Ascending aorta (tissue), 2 donors: ENCODE measurements at regions not wholly inside any gene's neighbourhood (a gene's known extent, or its start where the extent isn't known, plus 50 kb on each side); places are given as distances from the start of the nearest gene placed in this dataset.

Experiments used
- DNase-seq, 2 donors: peaks; one replicate each; pipeline ENCODE4 v3.0.0-alpha.2; 2019; ENCODE audit warnings: low spot score in 2 of 2
- H3K27ac ChIP-seq, 2 donors: fragments of 200-600 bp; sonication (generic); one replicate each; pipeline ENCODE4 v1.5.1; 2016 to 2017; ENCODE audit warnings: mild to moderate bottlenecking in 1 of 2
- H3K27me3 ChIP-seq: fragments of 200-600 bp; sonication (generic); one replicate; pipeline ENCODE4 v1.5.1; 2017
- H3K36me3 ChIP-seq, 2 donors: fragments of 200-600 bp; sonication (generic); one replicate each; pipeline ENCODE4 v1.5.1; 2016
- H3K4me1 ChIP-seq, 2 donors: fragments of 200-600 bp; sonication (generic); one replicate each; pipeline ENCODE4 v1.5.1; 2016 to 2017; ENCODE audit warnings: mild to moderate bottlenecking in 1 of 2
- H3K4me3 ChIP-seq, 2 donors: fragments of 200-600 bp; sonication (generic); one replicate each; pipeline ENCODE4 v1.5.1; 2016 to 2017; ENCODE audit warnings: mild to moderate bottlenecking in 1 of 2
- H3K9me3 ChIP-seq, 2 donors: fragments of 200-600 bp; sonication (generic); one replicate each; pipeline ENCODE4 v1.5.1; 2016
- CTCF ChIP-seq, 3 experiments: fragments of 200-600 bp in 2 of 3; fragments of 450-650 bp in 1 of 3; sonication (generic) in 2 of 3; IDR thresholded peaks; one replicate each; pipeline ENCODE4 v1.5.1; 2016 to 2019; ENCODE audit warnings: antibody characterized with exemption in 3 of 3, mild to moderate bottlenecking in 1 of 3, moderate library complexity in 1 of 3
- intact Hi-C: fragments of 100-400 bp; cut with DNase I; formaldehyde crosslinking; loops from one replicate; pipeline ENCODE4 v1.15.1; 2023

- TF ChIP-seq CTCF (IDR thresholded peaks at IDR 0.05), result no peak
- H3K27ac ChIP-seq, result no peak overlapping the region
- H3K36me3 ChIP-seq, result no peaks in the 10 kb centered on the region
- H3K4me3 ChIP-seq, result no peak overlapping the region
- no peaks in the 10 kb centered on the region for H3K27me3 ChIP-seq
- H3K4me1 ChIP-seq, result no peaks in the 10 kb centered on the region
- intact Hi-C loops, result no loop called here
- no peak for DNase-seq
- no peaks in the 10 kb centered on the region for H3K9me3 ChIP-seq
Observed at GRCh38 chr6:132868057-132868456, 53.7 kb downstream of the RPS12 start.

DNA sequence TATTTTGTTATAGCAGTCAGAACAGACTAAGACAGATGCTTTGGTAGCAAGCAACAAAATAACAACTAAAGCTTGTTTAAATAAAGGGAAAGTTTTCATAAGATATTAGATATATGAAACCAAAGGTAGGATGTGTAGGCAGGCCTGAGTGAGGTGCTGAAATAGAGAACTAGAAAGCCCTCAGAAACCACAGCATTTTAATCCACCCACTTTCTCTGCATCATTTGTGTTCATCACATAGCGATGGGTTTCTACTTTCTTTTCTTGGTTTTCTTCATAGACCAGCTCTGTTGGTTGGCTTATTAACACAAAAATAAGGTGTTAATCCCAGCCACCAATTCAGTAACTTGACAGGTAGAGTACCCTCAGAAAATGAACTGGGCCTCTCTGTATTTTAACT lies 58.6 kb downstream of the RPS12 start:
- TF ChIP-seq CTCF (IDR thresholded peaks at IDR 0.05), result no peak
- H3K27ac ChIP-seq, result no peak overlapping the region
- DNase-seq, result no peak
- intact Hi-C loops, result no loop called here
- no peak overlapping the region for H3K4me3 ChIP-seq
- no peaks in the 10 kb centered on the region for H3K27me3 ChIP-seq
- no peaks in the 10 kb centered on the region for H3K36me3 ChIP-seq
- no peaks in the 10 kb centered on the region for H3K9me3 ChIP-seq
- H3K4me1 ChIP-seq, result no peaks in the 10 kb centered on the region

- intact Hi-C loops, result no loop called here
- no peak for TF ChIP-seq CTCF (IDR thresholded peaks at IDR 0.05)
- no peaks in the 10 kb centered on the region for H3K4me1 ChIP-seq
Observed at GRCh38 chr6:132877003-132877402, 62.6 kb downstream of the RPS12 start.

DNA sequence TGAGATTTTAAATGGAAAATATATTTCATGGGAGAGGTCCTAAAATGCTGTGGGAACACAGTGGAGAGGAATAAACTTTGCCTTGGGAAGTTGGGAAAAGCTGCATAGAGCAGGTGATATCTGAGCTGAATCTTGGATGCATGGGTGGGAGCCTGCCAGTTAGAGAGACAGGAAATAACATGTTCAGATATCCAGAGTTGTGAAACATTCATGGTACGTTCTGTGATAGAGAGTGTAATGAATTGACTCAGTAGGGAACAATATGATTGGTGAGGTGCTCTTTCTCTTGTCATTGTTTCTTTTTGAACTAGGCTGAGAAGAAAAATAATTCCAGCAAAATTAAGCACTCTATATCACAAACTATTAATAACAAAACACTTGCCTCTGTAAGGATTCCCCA lies 72.8 kb downstream of the RPS12 start:
- TF ChIP-seq CTCF (IDR thresholded peaks at IDR 0.05), result no peak
- no peaks in the 10 kb centered on the region for H3K4me1 ChIP-seq
- H3K36me3 ChIP-seq, result no peaks in the 10 kb centered on the region
- no peak overlapping the region for H3K27ac ChIP-seq
- no peaks in the 10 kb centered on the region for H3K27me3 ChIP-seq
- no peak for DNase-seq
- intact Hi-C loops, result no loop called here
- no peak overlapping the region for H3K4me3 ChIP-seq
- no peaks in the 10 kb centered on the region for H3K9me3 ChIP-seq

More at GRCh38 chr6:132877003-132877402, 62.6 kb downstream of the RPS12 start:
- Histone ChIP-seq H3K36me3 (no peaks in the 10 kb centered on the region), H3K27me3 (no peaks in the 10 kb centered on the region), H3K4me3 (no peak overlapping the region), H3K9me3 (no peaks in the 10 kb centered on the region), H3K27ac (no peak overlapping the region)
- DNase-seq, result no peak

- Histone ChIP-seq H3K4me1 (no peaks in the 10 kb centered on the region), H3K4me3 (no peak overlapping the region), H3K27me3 (no peaks in the 10 kb centered on the region), H3K9me3 (no peaks in the 10 kb centered on the region), H3K27ac (no peak overlapping the region), H3K36me3 (no peaks in the 10 kb centered on the region)
- no peak for TF ChIP-seq CTCF (IDR thresholded peaks at IDR 0.05)
- intact Hi-C loops, result no loop called here
- DNase-seq, result no peak
Observed at GRCh38 chr6:132888701-132889100, 74.3 kb downstream of the RPS12 start.
